Activated CD4-positive, alpha-beta T cell treated with anti-CD3 and anti-CD28 coated beads, Interleukin-2, Interleukin-6, amounts not matched to agents 100 ng/mL and 50 ng/mL, durations not matched to agents 16 hours and 8 hours (primary cell): ENCODE measurements at regions not wholly inside any gene's neighbourhood (a gene's known extent, or its start where the extent isn't known, plus 50 kb on each side); places are given as distances from the start of the nearest gene placed in this dataset.
"Not testable (repeated sequence)": the region's sequence is repeated elsewhere in the genome, so short reads cannot be mapped to it uniquely, and the experiment has no call there.

Source experiments
- DNase-seq: peaks from one replicate; pipeline ENCODE4 v3.0.0-alpha.2; 2020

GRCh38 chr12:42908712-42909111 is 319.2 kb upstream of the PRICKLE1 start:
- DNase-seq: no peak

- not testable (repeated sequence) for DNase-seq
These were observed 317.3 kb upstream of the PRICKLE1 start for GRCh38 chr12:42906801-42907200.

- no peak for DNase-seq
These were observed 315.8 kb upstream of the PRICKLE1 start for GRCh38 chr12:42905419-42905705.

GRCh38 chr12:42904683-42905418 is 315.3 kb upstream of the PRICKLE1 start:
- DNase-seq: no peak

GRCh38 chr12:42903736-42904135 is 314.2 kb upstream of the PRICKLE1 start:
- DNase-seq: no peak

- DNase-seq: no peak
These were observed 312.5 kb upstream of the PRICKLE1 start for GRCh38 chr12:42902001-42902400.

- DNase-seq: no peak
These were observed 304.3 kb upstream of the PRICKLE1 start for GRCh38 chr12:42893803-42894202.

- no peak for DNase-seq
These were observed 303.4 kb upstream of the PRICKLE1 start for GRCh38 chr12:42892702-42893551.

- DNase-seq: no peak
These were observed 298.1 kb upstream of the PRICKLE1 start for GRCh38 chr12:42887657-42888056.

GRCh38 chr12:42886160-42886559 is 296.6 kb upstream of the PRICKLE1 start:
- no peak for DNase-seq

- DNase-seq: no peak
These were observed 296.1 kb upstream of the PRICKLE1 start for GRCh38 chr12:42885677-42886076.

GRCh38 chr12:42884116-42884515 is 294.6 kb upstream of the PRICKLE1 start:
- no peak for DNase-seq

GRCh38 chr12:42873401-42873800 is 283.9 kb upstream of the PRICKLE1 start:
- no peak for DNase-seq

GRCh38 chr12:42871816-42872215 is 282.3 kb upstream of the PRICKLE1 start:
- no peak for DNase-seq

- no peak for DNase-seq
These were observed 278.7 kb upstream of the PRICKLE1 start for GRCh38 chr12:42868291-42868690.

- no peak for DNase-seq
These were observed 275.7 kb upstream of the PRICKLE1 start for GRCh38 chr12:42865282-42865681.

GRCh38 chr12:42862055-42862454 is 272.5 kb upstream of the PRICKLE1 start:
- DNase-seq: no peak

- not testable (repeated sequence) for DNase-seq
These were observed 270.8 kb upstream of the PRICKLE1 start for GRCh38 chr12:42860331-42860730.

GRCh38 chr12:42859612-42860011 is 270.1 kb upstream of the PRICKLE1 start:
- DNase-seq: no peak

- no peak for DNase-seq
These were observed 267.6 kb upstream of the PRICKLE1 start for GRCh38 chr12:42857106-42857505.

- DNase-seq: no peak
These were observed 265.9 kb upstream of the PRICKLE1 start for GRCh38 chr12:42855362-42855950.

- no peak for DNase-seq
These were observed 265.3 kb upstream of the PRICKLE1 start for GRCh38 chr12:42854826-42855225.

- no peak for DNase-seq
These were observed 264.7 kb upstream of the PRICKLE1 start for GRCh38 chr12:42854208-42854607.
